ENCODE measurements at regions not wholly inside any gene's neighbourhood (a gene's known extent, or its start where the extent isn't known, plus 50 kb on each side); places are given as distances from the start of the nearest gene placed in this dataset.

DNA sequence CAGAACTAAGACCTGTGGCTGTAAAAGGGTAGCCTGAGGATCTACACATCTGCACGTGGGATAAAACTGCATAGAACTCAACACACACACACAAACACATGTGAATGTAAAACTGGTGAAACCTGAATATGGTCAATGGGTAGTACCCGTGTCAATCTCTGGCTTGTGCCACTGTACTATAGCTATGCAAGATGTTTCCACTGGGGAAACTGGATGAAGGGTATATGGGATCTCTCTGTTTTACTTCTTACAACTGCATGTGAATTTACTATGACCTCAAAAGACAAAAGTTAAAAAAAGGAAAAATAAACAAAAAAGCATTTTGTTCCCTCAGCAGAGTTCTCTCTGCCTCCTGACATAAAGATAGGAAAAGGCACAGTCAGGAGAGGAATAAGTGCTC is 143.3 kb upstream of the LHX1 start:
- Histone ChIP-seq H3K4me3 (no peak overlapping the region), H3K4me1 (no peaks in the 10 kb centered on the region), H3K36me3 (no peaks in the 10 kb centered on the region), H3K9me3 (peaks cover 0 to 36% (median 0%) of the 10 kb centered on the region in 4 donors), H3K27ac (no peak overlapping the region), H3K27me3 (peaks cover 0 to 14% of the 10 kb centered on the region in 2 donors)
- WGBS, 2 donors = 78% methylated on average over 2 of the region's 2 CpGs
- TF ChIP-seq EP300 (IDR thresholded peaks at IDR 0.05) (no peak), CTCF (IDR thresholded peaks at IDR 0.05) (no peak), POLR2A (IDR thresholded peaks at IDR 0.05) (no peak)
- DNase-seq (ENCODE audit: low spot score in 2 of 2) = no peak

DNA sequence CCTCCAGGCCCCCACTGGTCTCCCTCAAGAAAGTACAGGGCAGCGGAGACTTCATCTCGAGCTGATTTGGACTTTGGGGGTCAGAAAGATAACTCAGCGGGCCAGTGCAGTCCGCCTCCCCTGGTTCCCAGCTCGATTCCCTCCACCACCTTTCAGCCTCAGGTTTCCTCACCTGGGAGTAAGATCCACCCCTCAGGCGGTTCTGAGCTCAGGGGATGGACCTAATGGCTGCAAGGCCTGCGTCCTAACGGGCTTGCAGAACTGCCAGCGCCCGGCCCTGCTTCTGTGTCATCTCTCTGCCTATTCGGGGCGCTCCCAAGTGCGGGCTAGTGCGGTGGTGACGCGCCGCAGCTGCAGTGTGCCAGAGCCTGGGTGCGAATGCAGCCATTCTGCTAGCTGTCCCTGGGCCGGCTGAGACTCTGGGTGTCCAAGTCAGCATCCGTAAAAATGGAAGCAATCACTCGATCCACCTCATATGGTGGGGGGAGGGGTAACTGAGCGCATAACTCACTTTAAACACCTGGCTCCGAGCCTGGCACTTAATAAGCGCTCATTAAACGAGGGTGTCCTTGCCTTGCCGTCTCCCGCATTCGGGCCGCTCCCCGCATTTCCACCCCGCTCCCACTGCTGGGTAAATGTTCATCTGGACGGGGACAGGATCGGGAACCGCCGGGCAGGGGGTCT is 129.6 kb upstream of the LHX1 start:
- Histone ChIP-seq H3K27me3 (peaks cover 0 to 64% of the 10 kb centered on the region in 2 donors), H3K4me3 (no peak overlapping the region), H3K27ac (no peak overlapping the region), H3K4me1 (peaks cover 0 to 11% (median 0%) of the 10 kb centered on the region in 4 donors), H3K9me3 (no peaks in the 10 kb centered on the region), H3K36me3 (no peaks in the 10 kb centered on the region)
- DNase-seq (ENCODE audit: low spot score in 2 of 2) = no peak
- WGBS, 2 donors = 17 to 18% methylated on average over 22 to 31 of the region's 35 CpGs
- TF ChIP-seq CTCF (IDR thresholded peaks at IDR 0.05) (no peak), EP300 (IDR thresholded peaks at IDR 0.05) (no peak), POLR2A (IDR thresholded peaks at IDR 0.05) (no peak)

DNA sequence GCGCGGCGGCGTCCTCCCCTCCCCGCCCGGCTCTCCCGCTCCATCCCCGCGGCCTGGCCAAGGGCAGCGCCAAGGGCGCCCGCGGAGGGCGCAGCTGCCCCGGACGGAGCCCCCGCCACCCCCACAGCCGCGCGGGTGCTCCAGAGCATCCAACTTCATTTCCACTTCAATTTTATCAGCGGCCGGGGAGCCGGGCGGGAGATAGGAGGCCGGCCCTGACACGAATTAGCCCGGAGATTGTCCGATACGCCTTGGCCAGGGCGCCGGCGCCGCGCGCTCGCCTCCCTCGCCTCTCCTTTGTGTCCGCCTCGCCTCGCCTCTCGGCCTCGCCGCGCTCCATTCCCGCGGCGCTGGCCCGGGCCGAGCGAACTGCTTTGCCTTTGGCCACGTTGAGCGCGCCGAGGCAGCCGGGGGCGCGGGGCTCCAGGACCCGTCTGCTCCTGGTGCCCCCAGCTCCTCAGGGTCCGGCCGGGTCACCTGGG is 129.1 kb upstream of the LHX1 start:
- Histone ChIP-seq H3K27me3 (peaks cover 0 to 70% of the 10 kb centered on the region in 2 donors), H3K4me1 (peaks cover 0 to 11% (median 0%) of the 10 kb centered on the region in 4 donors), H3K4me3 (no peak overlapping the region), H3K27ac (no peak overlapping the region), H3K36me3 (no peaks in the 10 kb centered on the region), H3K9me3 (no peaks in the 10 kb centered on the region)
- 1 to 4% methylated on average over 22 to 30 of the region's 60 CpGs for WGBS, 2 donors
- no peak for TF ChIP-seq EP300 (IDR thresholded peaks at IDR 0.05)
- no peak for TF ChIP-seq CTCF (IDR thresholded peaks at IDR 0.05)
- TF ChIP-seq POLR2A (IDR thresholded peaks at IDR 0.05) = no peak
- no peak for DNase-seq (ENCODE audit: low spot score in 2 of 2)

DNA sequence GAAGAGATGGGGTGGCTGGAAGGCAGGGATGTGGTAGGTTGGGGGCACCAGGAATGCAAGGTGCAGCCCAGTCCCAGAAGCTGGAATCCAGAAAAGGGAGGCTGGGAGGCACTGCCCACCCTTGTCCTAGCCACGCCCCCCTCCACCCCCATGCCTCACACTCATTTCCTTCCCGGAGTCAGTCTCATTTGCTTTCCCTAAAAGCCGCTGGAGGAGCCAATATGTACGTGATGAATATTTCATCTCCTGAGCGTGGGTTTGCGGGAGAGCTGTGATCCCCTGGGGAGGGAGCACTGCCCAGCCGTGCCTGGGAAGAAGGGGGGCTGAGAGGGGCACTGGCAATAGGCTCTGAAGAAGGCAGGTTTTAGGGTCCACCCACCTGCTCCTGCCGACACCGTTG is 124.5 kb upstream of the LHX1 start:
- 0 to 6% methylated on average over 9 of the region's 9 CpGs for WGBS, 2 donors
- Histone ChIP-seq H3K36me3 (no peaks in the 10 kb centered on the region), H3K4me3 (no peak overlapping the region), H3K4me1 (peaks cover 0 to 10% (median 0%) of the 10 kb centered on the region in 4 donors), H3K9me3 (no peaks in the 10 kb centered on the region), H3K27ac (no peak overlapping the region), H3K27me3 (peaks cover 0 to 85% of the 10 kb centered on the region in 2 donors)
- no peak for DNase-seq (ENCODE audit: low spot score in 2 of 2)
- TF ChIP-seq EP300 (IDR thresholded peaks at IDR 0.05) (no peak), CTCF (IDR thresholded peaks at IDR 0.05) (no peak), POLR2A (IDR thresholded peaks at IDR 0.05) (no peak)

GRCh38 chr17:36813357-36813756 is 123.9 kb upstream of the LHX1 start:
- peaks cover 0 to 85% of the 10 kb centered on the region in 2 donors for H3K27me3 ChIP-seq
- WGBS, 2 donors = 43 to 63% methylated on average over 5 of the region's 5 CpGs
- H3K27ac ChIP-seq = no peak overlapping the region
- no peaks in the 10 kb centered on the region for H3K9me3 ChIP-seq
- DNase-seq (ENCODE audit: low spot score in 2 of 2) = no peak
- H3K36me3 ChIP-seq = no peaks in the 10 kb centered on the region
- H3K4me3 ChIP-seq = no peak overlapping the region
- TF ChIP-seq EP300 (IDR thresholded peaks at IDR 0.05) (no peak), POLR2A (IDR thresholded peaks at IDR 0.05) (no peak), CTCF (IDR thresholded peaks at IDR 0.05) (no peak)
- peaks cover 0 to 4% (median 0%) of the 10 kb centered on the region in 4 donors for H3K4me1 ChIP-seq

Data from tibial nerve (tissue), 4 donors.